ENCODE measurements at regions not wholly inside any gene's neighbourhood (a gene's known extent, or its start where the extent isn't known, plus 50 kb on each side); places are given as distances from the start of the nearest gene placed in this dataset.

- Histone ChIP-seq H3K79me2 (ENCODE audit: insufficient read depth, low read length) (no peaks in the 10 kb centered on the region), H4K8ac (replicated peaks; ENCODE audit: insufficient read length, low read depth, low read length) (no peak overlapping the region), H2BK15ac (ENCODE audit: low read depth, low read length) (no peak overlapping the region), H2BK5ac (ENCODE audit: insufficient read length, low read length) (no peak overlapping the region), H3K27ac (ENCODE audit: insufficient read length, low read depth, low read length) (no peak overlapping the region), H3K27me3 (ENCODE audit: insufficient read depth, low read length) (no peaks in the 10 kb centered on the region), H3K14ac (ENCODE audit: insufficient read depth, low read length) (no peak overlapping the region), H3K23ac (ENCODE audit: insufficient read length, low read depth, low read length) (no peak overlapping the region), H3K9me3 (ENCODE audit: control insufficient read depth, low read depth, low read length) (no peaks in the 10 kb centered on the region), H3T11ph (ENCODE audit: low read length) (no peak overlapping the region), H3K23me2 (ENCODE audit: insufficient read length, low read depth, low read length, poor library complexity, severe bottlenecking) (no peaks in the 10 kb centered on the region), H3K9ac (ENCODE audit: extremely low read depth, insufficient read length, low read length) (no peak overlapping the region), H3K4me2 (ENCODE audit: insufficient read depth, insufficient read length, low read length) (no peak overlapping the region), H2BK20ac (ENCODE audit: low read depth, low read length, poor library complexity, severe bottlenecking) (no peak overlapping the region), H4K5ac (ENCODE audit: insufficient read length, low read depth, low read length) (no peak overlapping the region), H4K91ac (ENCODE audit: insufficient read length, low read depth, low read length) (no peak overlapping the region), H3K4ac (ENCODE audit: low read depth, low read length) (no peak overlapping the region), H4K20me1 (ENCODE audit: control insufficient read depth, insufficient read depth, insufficient read length) (no peaks in the 10 kb centered on the region), H2AK5ac (ENCODE audit: insufficient read length, low read length) (no peak overlapping the region), H3K4me1 (ENCODE audit: insufficient read depth, low read length) (no peaks in the 10 kb centered on the region), H3K18ac (ENCODE audit: insufficient read length, low read depth, low read length) (no peak overlapping the region), H2AFZ (ENCODE audit: low read length) (no peak overlapping the region), H2BK120ac (ENCODE audit: low read depth, low read length, poor library complexity, severe bottlenecking) (no peak overlapping the region), H2BK12ac (ENCODE audit: insufficient read length, low read depth, low read length) (no peak overlapping the region), H3K56ac (ENCODE audit: insufficient read length, low read depth, low read length) (no peak overlapping the region), H3K79me1 (ENCODE audit: insufficient read depth, low read depth, low read length, poor library complexity, severe bottlenecking) (no peaks in the 10 kb centered on the region)
- Mint-ChIP-seq H3K36me3 (ENCODE audit: insufficient read depth in 1 of 3, low read depth in 3 of 3) (no peaks in the 10 kb centered on the region), H3K4me3 (no peak overlapping the region), H3K27me3 (ENCODE audit: low read depth) (no peaks in the 10 kb centered on the region), H3K4me1 (no peaks in the 10 kb centered on the region), H3K27ac (no peak overlapping the region), H3K9me3 (no peaks in the 10 kb centered on the region)
- no peak for TF ChIP-seq CTCF (conservative IDR thresholded peaks at IDR 0.05)
- no CpG with 5 or more reads among the region's 1 CpG for WGBS (ENCODE audit: extremely low coverage, insufficient read length, low lambda C conversion rate)
- DNase-seq, result no peak
These were observed 738.4 kb upstream of the RGS18 start for GRCh38 chr1:191419842-191420241.
